HepG2 (cell line): ENCODE measurements at regions not wholly inside any gene's neighbourhood (a gene's known extent, or its start where the extent isn't known, plus 50 kb on each side); places are given as distances from the start of the nearest gene placed in this dataset.

Experiments
- AKNA ChIP-seq: sonication (generic); formaldehyde crosslinking; IDR thresholded peaks from 2 replicates; pipeline ENCODE4 v1.4.0; 2020; ENCODE audit warnings: missing genetic modification reagents, borderline replicate concordance
- DMTF1 ChIP-seq: sonication (generic); formaldehyde crosslinking; IDR thresholded peaks from 2 replicates; pipeline ENCODE4 v1.4.0; 2020; ENCODE audit warnings: mild to moderate bottlenecking, missing genetic modification reagents
- FOXA3 ChIP-seq: IDR thresholded peaks from 2 replicates; pipeline ENCODE4 v1.6.1; 2016; ENCODE audit warnings: missing genetic modification reagents, missing compliant biosample characterization
- KLF15 ChIP-seq: sonication (generic); formaldehyde crosslinking; IDR thresholded peaks from 2 replicates; pipeline ENCODE4 v1.8.1; 2023; ENCODE audit warnings: borderline replicate concordance, mild to moderate bottlenecking, inconsistent platforms, missing genetic modification reagents, mixed read lengths
- KMT2B ChIP-seq: IDR thresholded peaks from 2 replicates; pipeline ENCODE4 v1.6.1; 2016; ENCODE audit warnings: missing genetic modification reagents, missing compliant biosample characterization
- PPARG ChIP-seq: conservative IDR thresholded peaks from 2 replicates; pipeline ENCODE4 v1.6.1; 2016; ENCODE audit warnings: missing biosample characterization, missing genetic modification reagents
- PRDM10 ChIP-seq: sonication (generic); formaldehyde crosslinking; IDR thresholded peaks from 2 replicates; pipeline ENCODE4 v1.4.0; 2020; ENCODE audit warnings: low read depth, missing genetic modification reagents

- TF ChIP-seq PRDM10: no peak
- no peak for TF ChIP-seq AKNA (CRISPR knock-in tag)
- no peak for TF ChIP-seq FOXA3 (CRISPR knock-in tag)
- no peak for TF ChIP-seq DMTF1 (CRISPR knock-in tag)
- TF ChIP-seq KLF15: no peak
- TF ChIP-seq KMT2B (CRISPR knock-in tag): no peak
- TF ChIP-seq PPARG: no peak
These were observed 1569.0 kb downstream of the OLFM4 start (continued) for GRCh38 chr13:54597540-54598088.
